ENCODE measurements at regions not wholly inside any gene's neighbourhood (a gene's known extent, or its start where the extent isn't known, plus 50 kb on each side); places are given as distances from the start of the nearest gene placed in this dataset.

GRCh38 chr5:175219366-175219765 is 224.6 kb downstream of the DRD1 start:
- H3K27ac ChIP-seq (ENCODE audit: low read depth, low read length): no peak overlapping the region
- peaks cover 2 to 41% (median 10%) of the 10 kb centered on the region in 5 donors for H3K27me3 Mint-ChIP-seq
- H3K36me3 ChIP-seq (ENCODE audit: control insufficient read depth in 2 of 3, insufficient read depth in 3 of 3, low read length in 3 of 3): no peaks in the 10 kb centered on the region
- intact Hi-C loops (cut with micrococcal nuclease): no loop called here
- ChIA-PET POLR2A (no interaction called here), CTCF (no interaction called here)
- no peak for ATAC-seq
- H3K4me1 Mint-ChIP-seq: no peaks in the 10 kb centered on the region
- no peak overlapping the region for H3K4me3 Mint-ChIP-seq
- no peak overlapping the region for H3K27ac Mint-ChIP-seq
- H3K36me3 Mint-ChIP-seq: no peaks in the 10 kb centered on the region
- H3K9me3 ChIP-seq (ENCODE audit: control insufficient read depth in 2 of 3, low read length in 3 of 3): no peaks in the 10 kb centered on the region
- no peak for DNase-seq
- no peaks in the 10 kb centered on the region for H3K9me3 Mint-ChIP-seq
- H3K4me3 ChIP-seq (ENCODE audit: low read length): no peak overlapping the region
- no peaks in the 10 kb centered on the region for H3K27me3 ChIP-seq (ENCODE audit: control insufficient read depth in 2 of 2, insufficient read depth in 2 of 2, low read length in 2 of 2)
- no peaks in the 10 kb centered on the region for H3K4me1 ChIP-seq (ENCODE audit: control insufficient read depth in 2 of 2, insufficient read depth in 2 of 2, low read length in 2 of 2)

- DNase-seq (no peak), ATAC-seq (no peak)
- Mint-ChIP-seq H3K36me3 (no peaks in the 10 kb centered on the region), H3K4me1 (no peaks in the 10 kb centered on the region), H3K27me3 (peaks cover 0 to 42% (median 14%) of the 10 kb centered on the region in 5 donors), H3K4me3 (no peak overlapping the region), H3K27ac (no peak overlapping the region), H3K9me3 (peaks cover 0 to 3% (median 0%) of the 10 kb centered on the region in 11 donors)
- Histone ChIP-seq H3K36me3 (ENCODE audit: control insufficient read depth in 2 of 3, insufficient read depth in 3 of 3, low read length in 3 of 3) (no peaks in the 10 kb centered on the region), H3K4me1 (ENCODE audit: control insufficient read depth in 2 of 2, insufficient read depth in 2 of 2, low read length in 2 of 2) (no peaks in the 10 kb centered on the region), H3K9me3 (ENCODE audit: control insufficient read depth in 2 of 3, low read length in 3 of 3) (no peaks in the 10 kb centered on the region), H3K4me3 (ENCODE audit: low read length) (no peak overlapping the region), H3K27ac (ENCODE audit: low read depth, low read length) (no peak overlapping the region), H3K27me3 (ENCODE audit: control insufficient read depth in 2 of 2, insufficient read depth in 2 of 2, low read length in 2 of 2) (no peaks in the 10 kb centered on the region)
- intact Hi-C loops (cut with micrococcal nuclease): no loop called here
- ChIA-PET POLR2A (no interaction called here), CTCF (no interaction called here)
These were observed 227.0 kb downstream of the DRD1 start for GRCh38 chr5:175216991-175217390.

GRCh38 chr5:175215906-175216305 is 228.1 kb downstream of the DRD1 start:
- POLR2A ChIA-PET: no interaction called here
- H3K27me3 ChIP-seq (ENCODE audit: control insufficient read depth in 2 of 2, insufficient read depth in 2 of 2, low read length in 2 of 2): no peaks in the 10 kb centered on the region

DNA sequence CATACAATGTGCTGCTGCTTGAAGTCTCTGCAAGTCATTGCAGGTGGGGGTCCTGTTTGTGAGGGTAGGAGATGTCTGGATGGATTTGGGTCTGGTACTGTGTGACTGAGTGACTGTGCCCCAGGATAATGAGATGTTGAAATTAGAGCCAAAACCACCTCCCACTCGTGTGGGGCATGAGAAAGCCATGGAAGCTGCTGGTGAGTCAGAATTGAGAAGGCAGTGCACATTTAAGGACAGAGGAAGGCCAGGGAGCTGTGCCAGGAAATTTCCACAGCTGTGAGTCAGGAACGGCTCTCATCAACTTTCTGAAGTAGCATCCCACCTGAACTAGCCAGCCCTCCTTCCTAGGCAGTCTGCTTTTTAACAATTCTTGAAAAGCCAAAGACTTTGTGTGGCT is 229.8 kb downstream of the DRD1 start:
- ChIA-PET CTCF (no interaction called here), POLR2A (no interaction called here)
- Mint-ChIP-seq H3K4me3 (no peak overlapping the region), H3K27ac (no peak overlapping the region), H3K4me1 (no peaks in the 10 kb centered on the region), H3K36me3 (no peaks in the 10 kb centered on the region), H3K27me3 (peaks cover 0 to 47% (median 22%) of the 10 kb centered on the region in 5 donors), H3K9me3 (peaks cover 0 to 5% (median 0%) of the 10 kb centered on the region in 11 donors)
- no peaks in the 10 kb centered on the region for H3K9me3 ChIP-seq (ENCODE audit: control insufficient read depth in 2 of 3, low read length in 3 of 3)
- DNase-seq: no peak
- no peak for ATAC-seq
- H3K27ac ChIP-seq (ENCODE audit: low read depth, low read length): no peak overlapping the region
- H3K36me3 ChIP-seq (ENCODE audit: control insufficient read depth in 2 of 3, insufficient read depth in 3 of 3, low read length in 3 of 3): no peaks in the 10 kb centered on the region
- H3K4me1 ChIP-seq (ENCODE audit: control insufficient read depth in 2 of 2, insufficient read depth in 2 of 2, low read length in 2 of 2): no peaks in the 10 kb centered on the region
- H3K4me3 ChIP-seq (ENCODE audit: low read length): no peak overlapping the region
- intact Hi-C loops (cut with micrococcal nuclease): no loop called here
- H3K27me3 ChIP-seq (ENCODE audit: control insufficient read depth in 2 of 2, insufficient read depth in 2 of 2, low read length in 2 of 2): no peaks in the 10 kb centered on the region

More at GRCh38 chr5:175215906-175216305, 228.1 kb downstream of the DRD1 start:
- Mint-ChIP-seq H3K27me3 (peaks cover 0 to 43% (median 14%) of the 10 kb centered on the region in 5 donors), H3K4me1 (no peaks in the 10 kb centered on the region), H3K4me3 (no peak overlapping the region), H3K9me3 (peaks cover 0 to 3% (median 0%) of the 10 kb centered on the region in 11 donors), H3K36me3 (no peaks in the 10 kb centered on the region), H3K27ac (no peak overlapping the region)
- CTCF ChIA-PET: no interaction called here
- Histone ChIP-seq H3K4me1 (ENCODE audit: control insufficient read depth in 2 of 2, insufficient read depth in 2 of 2, low read length in 2 of 2) (no peaks in the 10 kb centered on the region), H3K9me3 (ENCODE audit: control insufficient read depth in 2 of 3, low read length in 3 of 3) (no peaks in the 10 kb centered on the region), H3K36me3 (ENCODE audit: control insufficient read depth in 2 of 3, insufficient read depth in 3 of 3, low read length in 3 of 3) (no peaks in the 10 kb centered on the region), H3K4me3 (ENCODE audit: low read length) (no peak overlapping the region), H3K27ac (ENCODE audit: low read depth, low read length) (no peak overlapping the region)
- intact Hi-C loops (cut with micrococcal nuclease): no loop called here
- ATAC-seq (no peak), DNase-seq (no peak)

DNA sequence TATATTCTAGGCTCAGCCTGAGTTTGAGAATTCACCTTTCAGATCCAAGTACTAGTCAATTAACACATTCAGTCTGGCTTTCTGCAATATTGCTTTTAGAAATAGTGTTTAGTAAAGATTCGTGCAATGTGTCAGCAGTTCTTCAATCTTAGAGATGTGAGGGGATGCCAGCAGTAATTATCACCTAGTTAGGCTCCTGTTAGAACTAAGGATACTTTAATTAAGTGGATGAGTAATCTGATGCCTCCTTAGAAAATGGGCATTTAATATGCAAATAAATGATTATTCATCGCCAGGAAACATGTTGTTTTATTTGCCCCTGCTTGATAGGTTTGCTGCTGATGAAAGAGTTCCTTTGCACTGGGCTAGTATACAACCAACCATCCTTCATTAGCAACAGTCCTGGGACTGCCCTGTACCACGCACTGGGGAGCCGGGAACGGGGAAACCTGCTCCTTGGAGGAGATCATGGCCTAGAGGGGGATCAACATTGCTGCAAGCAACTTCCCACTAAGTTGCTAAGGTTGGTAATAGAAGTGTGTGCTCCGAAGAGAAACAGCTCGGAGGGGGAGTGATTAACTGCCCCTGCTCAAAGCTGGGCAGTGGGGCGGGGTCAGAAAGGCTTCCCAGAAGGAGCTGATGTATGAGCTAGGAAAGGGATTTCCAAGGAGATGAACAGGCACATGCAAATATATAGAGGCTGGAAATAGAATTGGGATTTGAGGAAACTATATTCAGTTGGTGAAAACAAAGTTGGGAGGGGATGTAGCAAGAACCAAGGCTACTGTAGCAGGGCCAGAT is 231.8 kb downstream of the DRD1 start:
- no peaks in the 10 kb centered on the region for H3K27me3 ChIP-seq (ENCODE audit: control insufficient read depth in 2 of 2, insufficient read depth in 2 of 2, low read length in 2 of 2)
- intact Hi-C loops (cut with micrococcal nuclease): no loop called here
- ChIA-PET POLR2A (no interaction called here), CTCF (no interaction called here)
- no peak overlapping the region for H3K4me3 Mint-ChIP-seq
- H3K27ac Mint-ChIP-seq: no peak overlapping the region
- no peaks in the 10 kb centered on the region for H3K4me1 ChIP-seq (ENCODE audit: control insufficient read depth in 2 of 2, insufficient read depth in 2 of 2, low read length in 2 of 2)
- peaks cover 0 to 56% (median 22%) of the 10 kb centered on the region in 5 donors for H3K27me3 Mint-ChIP-seq
- H3K4me3 ChIP-seq (ENCODE audit: low read length): no peak overlapping the region
- H3K4me1 Mint-ChIP-seq: no peaks in the 10 kb centered on the region
- H3K27ac ChIP-seq (ENCODE audit: low read depth, low read length): no peak overlapping the region
- peaks cover 0 to 5% (median 0%) of the 10 kb centered on the region in 11 donors for H3K9me3 Mint-ChIP-seq
- no peaks in the 10 kb centered on the region for H3K36me3 ChIP-seq (ENCODE audit: control insufficient read depth in 2 of 3, insufficient read depth in 3 of 3, low read length in 3 of 3)
- DNase-seq (no peak), ATAC-seq (no peak)
- no peaks in the 10 kb centered on the region for H3K36me3 Mint-ChIP-seq
- H3K9me3 ChIP-seq (ENCODE audit: control insufficient read depth in 2 of 3, low read length in 3 of 3): no peaks in the 10 kb centered on the region

GRCh38 chr5:175207321-175208040 is 236.5 kb downstream of the DRD1 start:
- peaks cover 5 to 46% (median 32%) of the 10 kb centered on the region in 5 donors for H3K27me3 Mint-ChIP-seq
- no peak overlapping the region for H3K4me3 Mint-ChIP-seq
- intact Hi-C loops (cut with micrococcal nuclease): no loop called here
- POLR2A ChIA-PET: interaction anchor here (0.7 kb wide), 1 partner anchor 46 kb away, joined by 3 read pairs; no protein-coding TSS in a partner anchor
- no peaks in the 10 kb centered on the region for H3K4me1 Mint-ChIP-seq
- CTCF ChIA-PET: no interaction called here
- Histone ChIP-seq H3K27ac (ENCODE audit: low read depth, low read length) (no peak overlapping the region), H3K36me3 (ENCODE audit: control insufficient read depth in 2 of 3, insufficient read depth in 3 of 3, low read length in 3 of 3) (no peaks in the 10 kb centered on the region), H3K4me1 (ENCODE audit: control insufficient read depth in 2 of 2, insufficient read depth in 2 of 2, low read length in 2 of 2) (no peaks in the 10 kb centered on the region), H3K4me3 (ENCODE audit: low read length) (no peak overlapping the region), H3K9me3 (ENCODE audit: control insufficient read depth in 2 of 3, low read length in 3 of 3) (no peaks in the 10 kb centered on the region), H3K27me3 (ENCODE audit: control insufficient read depth in 2 of 2, insufficient read depth in 2 of 2, low read length in 2 of 2) (no peaks in the 10 kb centered on the region)
- ATAC-seq (no peak), DNase-seq (no peak)
- H3K27ac Mint-ChIP-seq: no peak overlapping the region
- H3K36me3 Mint-ChIP-seq: no peaks in the 10 kb centered on the region
- H3K9me3 Mint-ChIP-seq: peaks cover 0 to 5% (median 0%) of the 10 kb centered on the region in 11 donors

All from naive thymus-derived CD4-positive, alpha-beta T cell (primary cell).